Neuron (in vitro differentiated cells): ENCODE measurements at regions not wholly inside any gene's neighbourhood (a gene's known extent, or its start where the extent isn't known, plus 50 kb on each side); places are given as distances from the start of the nearest gene placed in this dataset.

Source experiments
- H2AFZ ChIP-seq: one replicate; pipeline ENCODE4 v1.6.1; 2013; ENCODE audit warnings: low read depth, mild to moderate bottlenecking, inconsistent platforms, low read length, moderate library complexity
- H3K27me3 ChIP-seq: one replicate; pipeline ENCODE4 v1.6.1; 2013; ENCODE audit warnings: low read length; ENCODE audit not compliant: insufficient read depth
- H3K36me3 ChIP-seq: one replicate; pipeline ENCODE4 v1.6.1; 2013; ENCODE audit warnings: low read length; ENCODE audit not compliant: insufficient read depth
- H3K4me1 ChIP-seq: one replicate; pipeline ENCODE4 v1.6.1; 2013; ENCODE audit warnings: low read length; ENCODE audit not compliant: insufficient read depth
- H3K4me3 ChIP-seq: 2 replicates; pipeline ENCODE4 v1.5.1; 2013; ENCODE audit warnings: mild to moderate bottlenecking, low read length, moderate library complexity
- H3K9me3 ChIP-seq: one replicate; pipeline ENCODE4 v1.6.1; 2013; ENCODE audit warnings: low read length

DNA sequence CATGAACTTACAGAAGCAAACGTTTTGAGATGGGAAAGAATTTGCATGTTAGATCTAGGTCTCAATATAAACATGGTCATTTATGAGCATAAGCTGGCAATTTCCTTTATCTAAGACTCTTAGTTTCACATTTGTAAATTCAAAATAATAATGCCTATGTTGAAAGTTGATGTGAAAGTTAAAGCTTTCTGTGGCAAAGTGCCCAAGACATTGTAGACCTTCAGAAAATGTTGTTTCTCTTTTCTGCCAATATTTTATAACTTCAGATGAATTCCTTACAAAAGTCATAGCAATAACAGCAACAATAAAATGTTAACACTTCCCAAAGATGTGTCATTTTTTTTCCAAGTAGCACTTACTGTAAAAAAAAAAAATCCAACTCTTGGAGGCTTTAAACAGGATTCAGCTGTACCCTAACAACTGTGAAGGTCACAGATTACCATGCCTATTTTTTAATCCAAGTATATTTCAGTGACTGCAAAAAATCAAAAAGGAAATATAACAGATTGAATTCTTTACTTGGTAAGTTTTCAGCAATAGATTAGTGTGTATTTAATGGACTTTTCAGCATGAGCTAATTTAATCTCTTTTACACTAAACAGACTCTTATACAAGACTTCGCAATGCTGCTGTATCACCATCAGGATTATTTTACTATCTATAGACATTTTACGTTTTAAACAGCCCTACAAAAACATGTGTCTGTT lies 206.5 kb upstream of the PDE5A start:
- no peaks in the 10 kb centered on the region for H3K27me3 ChIP-seq
- no peak overlapping the region for H3K4me3 ChIP-seq
- H3K9me3 ChIP-seq = no peaks in the 10 kb centered on the region
- H3K4me1 ChIP-seq = no peaks in the 10 kb centered on the region
- H3K36me3 ChIP-seq = no peaks in the 10 kb centered on the region
- no peak overlapping the region for H2AFZ ChIP-seq

DNA sequence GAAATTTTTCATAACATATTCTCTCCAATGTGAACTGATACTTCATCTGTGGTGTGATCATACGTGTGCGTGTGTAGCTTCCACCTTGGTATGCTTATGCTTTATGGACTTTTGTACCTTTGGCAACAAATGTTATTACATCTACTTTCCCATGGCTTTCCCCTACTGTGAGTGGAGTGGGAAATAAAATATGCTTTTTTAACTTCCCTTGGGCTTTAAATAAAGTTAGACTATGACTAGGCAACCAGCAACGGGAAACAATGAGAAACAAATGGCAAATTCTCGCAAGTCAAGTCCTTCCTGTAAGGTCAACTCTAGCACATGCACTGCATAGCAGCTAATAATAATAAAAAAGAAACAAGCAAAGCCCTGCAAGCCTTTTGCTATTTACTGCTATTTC lies 205.0 kb upstream of the PDE5A start:
- H3K27me3 ChIP-seq = no peaks in the 10 kb centered on the region
- no peaks in the 10 kb centered on the region for H3K36me3 ChIP-seq
- H3K4me1 ChIP-seq = no peaks in the 10 kb centered on the region
- no peak overlapping the region for H2AFZ ChIP-seq
- no peaks in the 10 kb centered on the region for H3K9me3 ChIP-seq
- no peak overlapping the region for H3K4me3 ChIP-seq

DNA sequence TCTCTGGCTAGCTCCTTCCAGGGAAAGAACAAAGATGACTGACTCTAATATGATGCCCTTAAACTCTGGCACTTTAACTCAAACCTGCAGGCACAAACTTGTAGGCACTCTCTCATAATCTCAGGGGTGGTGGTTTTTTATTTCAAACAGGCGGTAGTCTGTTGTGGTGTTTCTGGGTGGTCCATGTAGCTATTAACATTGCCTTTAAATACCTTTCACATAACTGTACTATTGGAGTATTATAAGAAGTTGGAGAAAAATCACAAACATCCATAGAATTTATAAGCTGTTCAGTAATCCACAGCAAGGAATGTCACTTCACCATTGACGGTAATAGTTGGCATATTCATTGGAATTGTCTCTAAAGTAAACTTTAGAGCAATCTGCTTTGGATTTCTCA lies 204.2 kb upstream of the PDE5A start:
- no peak overlapping the region for H3K4me3 ChIP-seq
- H3K4me1 ChIP-seq = no peaks in the 10 kb centered on the region
- no peaks in the 10 kb centered on the region for H3K27me3 ChIP-seq
- H2AFZ ChIP-seq = no peak overlapping the region
- H3K36me3 ChIP-seq = no peaks in the 10 kb centered on the region
- no peaks in the 10 kb centered on the region for H3K9me3 ChIP-seq

- Histone ChIP-seq H3K9me3 (no peaks in the 10 kb centered on the region), H3K36me3 (no peaks in the 10 kb centered on the region), H3K4me3 (no peak overlapping the region), H2AFZ (no peak overlapping the region), H3K27me3 (no peaks in the 10 kb centered on the region), H3K4me1 (no peaks in the 10 kb centered on the region)
Measured at GRCh38 chr4:119829326-119829725, 200.7 kb upstream of the PDE5A start.

- H3K36me3 ChIP-seq = no peaks in the 10 kb centered on the region
- H3K4me1 ChIP-seq = no peaks in the 10 kb centered on the region
- no peaks in the 10 kb centered on the region for H3K9me3 ChIP-seq
- no peak overlapping the region for H3K4me3 ChIP-seq
- H3K27me3 ChIP-seq = no peaks in the 10 kb centered on the region
- H2AFZ ChIP-seq = no peak overlapping the region
Measured at GRCh38 chr4:119825696-119826095, 197.1 kb upstream of the PDE5A start.

DNA sequence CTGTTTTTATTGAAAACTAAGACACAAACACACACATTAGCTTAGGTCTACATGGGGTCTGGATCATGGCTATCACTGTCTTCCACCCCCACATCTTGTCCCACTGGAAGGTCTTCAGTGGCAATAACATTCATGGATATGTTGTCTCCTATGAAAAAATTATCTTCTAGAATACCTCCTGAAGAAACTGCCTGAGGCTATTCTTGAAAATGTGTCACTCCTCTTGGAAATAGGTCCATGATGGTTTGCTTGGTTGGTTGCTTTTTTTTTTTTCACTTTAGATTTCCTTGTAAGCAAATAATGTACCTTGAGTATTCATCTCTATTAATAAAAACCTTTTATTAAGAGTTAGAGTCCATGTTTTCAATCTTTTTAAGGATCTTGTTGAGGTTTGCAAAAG lies 195.3 kb upstream of the PDE5A start:
- no peaks in the 10 kb centered on the region for H3K9me3 ChIP-seq
- H3K4me1 ChIP-seq = no peaks in the 10 kb centered on the region
- no peak overlapping the region for H2AFZ ChIP-seq
- H3K27me3 ChIP-seq = no peaks in the 10 kb centered on the region
- no peaks in the 10 kb centered on the region for H3K36me3 ChIP-seq
- H3K4me3 ChIP-seq = no peak overlapping the region

DNA sequence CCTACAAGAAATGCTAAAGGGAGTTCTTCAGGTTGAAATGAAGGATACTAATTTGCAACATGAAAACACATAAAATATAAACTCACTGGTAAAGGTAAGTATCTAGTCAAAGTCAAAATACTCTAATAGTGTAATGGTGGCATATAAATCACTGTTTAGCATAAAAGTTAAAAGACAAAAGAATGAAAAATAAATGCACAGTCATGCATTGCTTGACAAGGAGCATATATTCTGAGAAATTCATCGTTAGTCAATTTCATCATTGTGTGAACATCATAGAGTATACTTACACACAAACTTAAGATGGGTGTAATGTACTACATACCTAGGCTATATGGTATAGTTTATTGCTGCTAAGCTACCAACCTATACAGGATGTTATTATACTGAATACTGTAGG lies 194.4 kb upstream of the PDE5A start:
- no peaks in the 10 kb centered on the region for H3K9me3 ChIP-seq
- no peaks in the 10 kb centered on the region for H3K27me3 ChIP-seq
- no peaks in the 10 kb centered on the region for H3K36me3 ChIP-seq
- H3K4me3 ChIP-seq = no peak overlapping the region
- H2AFZ ChIP-seq = no peak overlapping the region
- no peaks in the 10 kb centered on the region for H3K4me1 ChIP-seq

DNA sequence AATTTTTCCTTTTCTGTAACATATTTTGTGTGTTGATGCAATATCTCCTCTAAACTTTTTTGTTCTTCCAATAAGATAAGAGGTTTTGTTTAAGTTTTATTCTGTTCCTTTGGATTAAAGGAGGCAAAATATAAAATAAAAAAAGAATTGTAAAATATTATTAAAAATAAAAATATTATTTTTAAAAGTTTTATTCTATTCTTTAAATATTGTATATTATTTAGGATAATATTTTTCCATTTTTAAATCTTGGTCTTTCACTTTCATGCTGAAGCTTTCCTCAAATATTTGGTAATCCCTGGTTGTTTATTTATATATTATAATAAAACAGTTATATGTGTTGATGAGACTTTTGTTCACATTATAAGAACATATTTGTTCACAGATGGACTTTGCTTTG lies 187.9 kb upstream of the PDE5A start:
- H3K4me3 ChIP-seq = no peak overlapping the region
- H2AFZ ChIP-seq = no peak overlapping the region
- no peaks in the 10 kb centered on the region for H3K9me3 ChIP-seq
- H3K27me3 ChIP-seq = no peaks in the 10 kb centered on the region
- H3K4me1 ChIP-seq = no peaks in the 10 kb centered on the region
- H3K36me3 ChIP-seq = no peaks in the 10 kb centered on the region

DNA sequence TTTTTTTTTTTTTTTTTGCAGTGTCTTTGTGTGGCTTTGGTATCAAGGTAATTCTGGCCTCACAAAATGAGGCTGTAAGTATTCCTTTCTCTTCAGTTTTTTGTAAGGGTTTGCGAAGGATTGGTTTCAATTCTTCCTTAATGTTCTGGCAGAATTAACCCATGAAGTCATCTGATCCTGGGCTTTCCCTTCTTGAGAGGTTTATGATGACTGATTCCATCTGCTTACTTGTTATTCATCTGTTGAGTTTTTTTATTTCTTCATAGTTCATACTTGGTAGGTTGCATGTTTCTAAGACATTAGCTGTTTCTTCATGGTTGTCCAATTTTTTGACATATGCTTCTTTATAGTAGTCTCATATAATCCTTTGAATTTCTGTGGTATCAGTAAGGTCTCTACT lies 181.4 kb upstream of the PDE5A start:
- Histone ChIP-seq H3K4me1 (no peaks in the 10 kb centered on the region), H3K4me3 (no peak overlapping the region), H3K36me3 (no peaks in the 10 kb centered on the region), H2AFZ (no peak overlapping the region), H3K27me3 (no peaks in the 10 kb centered on the region), H3K9me3 (no peaks in the 10 kb centered on the region)

DNA sequence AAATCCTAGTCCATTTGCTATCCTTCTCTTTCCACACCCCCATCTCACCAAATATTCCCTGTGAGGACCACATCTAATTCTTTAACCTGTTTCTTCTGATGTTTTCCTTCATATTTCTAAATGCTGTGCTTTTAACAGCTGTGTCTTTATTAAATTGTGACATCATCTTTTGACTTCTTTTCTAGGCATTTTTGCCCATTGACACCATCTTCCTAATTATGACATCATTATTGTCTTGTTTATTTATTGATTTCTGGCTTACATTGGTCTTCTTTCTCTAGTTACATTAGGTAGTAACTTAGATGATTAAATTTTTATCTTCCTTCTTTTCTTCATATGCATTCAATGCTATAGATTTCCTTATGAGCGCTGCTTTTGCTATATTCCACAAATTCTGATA lies 175.8 kb upstream of the PDE5A start:
- no peak overlapping the region for H2AFZ ChIP-seq
- H3K9me3 ChIP-seq = no peaks in the 10 kb centered on the region
- no peaks in the 10 kb centered on the region for H3K27me3 ChIP-seq
- no peaks in the 10 kb centered on the region for H3K36me3 ChIP-seq
- no peaks in the 10 kb centered on the region for H3K4me1 ChIP-seq
- no peak overlapping the region for H3K4me3 ChIP-seq

- no peak overlapping the region for H2AFZ ChIP-seq
- peaks cover 3% of the 10 kb centered on the region for H3K27me3 ChIP-seq
- no peaks in the 10 kb centered on the region for H3K36me3 ChIP-seq
- H3K9me3 ChIP-seq = no peaks in the 10 kb centered on the region
- no peak overlapping the region for H3K4me3 ChIP-seq
- no peaks in the 10 kb centered on the region for H3K4me1 ChIP-seq
Measured at GRCh38 chr4:119797238-119797894, 168.8 kb upstream of the PDE5A start.

DNA sequence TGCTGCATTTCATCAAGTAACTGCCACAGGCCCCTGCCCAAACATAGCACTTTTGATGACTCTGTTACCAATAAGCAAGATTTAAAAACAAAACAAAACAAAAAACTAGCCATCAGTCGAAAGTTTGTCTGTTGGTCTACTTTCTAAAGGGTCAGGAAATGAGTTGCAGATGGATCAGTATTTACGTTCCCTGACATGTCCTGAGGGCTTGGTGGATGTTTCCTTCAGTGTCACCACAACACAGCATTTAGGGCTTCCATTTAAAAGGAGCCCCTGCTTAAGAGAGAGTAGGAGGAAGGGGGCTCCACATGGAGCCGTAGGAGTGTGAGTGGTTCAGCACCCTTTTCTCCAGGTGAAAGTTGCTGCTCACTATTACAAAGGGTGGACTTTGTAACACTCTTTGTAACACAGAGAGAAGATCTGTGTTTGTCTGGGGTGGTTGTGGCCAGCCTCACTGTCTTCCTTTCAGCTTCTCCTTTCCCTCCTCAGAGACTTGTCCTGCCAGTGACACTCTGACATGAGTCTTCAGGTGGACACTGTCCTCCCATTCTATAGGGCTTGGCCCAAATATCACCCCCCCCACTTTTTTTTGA lies 167.5 kb upstream of the PDE5A start:
- H3K36me3 ChIP-seq = no peaks in the 10 kb centered on the region

GRCh38 chr4:119794681-119795080 lies 166.1 kb upstream of the PDE5A start:
- H3K9me3 ChIP-seq = no peaks in the 10 kb centered on the region
- H3K36me3 ChIP-seq = no peaks in the 10 kb centered on the region
- H3K4me3 ChIP-seq = no peak overlapping the region
- H2AFZ ChIP-seq = no peak overlapping the region
- no peaks in the 10 kb centered on the region for H3K4me1 ChIP-seq
- H3K27me3 ChIP-seq = peaks cover 3% of the 10 kb centered on the region

More for the DNA sequence above, 167.5 kb upstream of the PDE5A start:
- Histone ChIP-seq H3K4me1 (no peaks in the 10 kb centered on the region), H3K4me3 (no peak overlapping the region), H3K9me3 (no peaks in the 10 kb centered on the region), H2AFZ (no peak overlapping the region), H3K27me3 (peaks cover 3% of the 10 kb centered on the region)
